Spleen (tissue), 11 donors: ENCODE measurements at regions not wholly inside any gene's neighbourhood (a gene's known extent, or its start where the extent isn't known, plus 50 kb on each side); places are given as distances from the start of the nearest gene placed in this dataset.
"Not testable (repeated sequence)": the region's sequence is repeated elsewhere in the genome, so short reads cannot be mapped to it uniquely, and the experiment has no call there.

Experiments used
- DNase-seq: peaks from one replicate; pipeline ENCODE4 v3.0.0-alpha.2; 2020
- H3K27ac ChIP-seq, 8 donors: fragments of 200-600 bp; sonication (generic) in 7 of 8; 1 replicate in 4 of 8; 2 replicates in 4 of 8; pipeline versions ENCODE4 v1.5.0 to v1.8.0; 2016 to 2021; ENCODE audit warnings: inconsistent platforms in 4 of 8, mild to moderate bottlenecking in 4 of 8, moderate library complexity in 1 of 8
- H3K27me3 ChIP-seq, 7 donors: fragments of 200-600 bp; sonication (generic) in 6 of 7; replicated peaks in 1 of 7; 1 replicate in 4 of 7; 2 replicates in 3 of 7; pipeline versions ENCODE4 v1.5.0 to v1.8.0; 2016 to 2021; ENCODE audit warnings: inconsistent platforms in 3 of 7, mild to moderate bottlenecking in 1 of 7
- H3K36me3 ChIP-seq, 6 donors: fragments of 200-600 bp; sonication (generic) in 5 of 6; 1 replicate in 4 of 6; 2 replicates in 2 of 6; pipeline versions ENCODE4 v1.5.0 to v1.8.0; 2016 to 2021; ENCODE audit warnings: inconsistent platforms in 2 of 6
- H3K4me1 ChIP-seq, 6 donors: fragments of 200-600 bp; sonication (generic) in 5 of 6; 1 replicate in 3 of 6; 2 replicates in 3 of 6; pipeline versions ENCODE4 v1.5.0 to v1.8.0; 2016 to 2021; ENCODE audit warnings: inconsistent platforms in 3 of 6
- H3K4me3 ChIP-seq, 8 donors: fragments of 200-600 bp; sonication (generic) in 7 of 8; 1 replicate in 4 of 8; 2 replicates in 4 of 8; pipeline versions ENCODE4 v1.5.0 to v1.8.0; 2016 to 2021; ENCODE audit warnings: inconsistent platforms in 4 of 8, mild to moderate bottlenecking in 4 of 8, moderate library complexity in 2 of 8
- H3K9me3 ChIP-seq, 8 donors: fragments of 200-600 bp; sonication (generic) in 7 of 8; 1 replicate in 4 of 8; 2 replicates in 4 of 8; pipeline versions ENCODE4 v1.5.0 to v1.8.0; 2016 to 2021; ENCODE audit warnings: inconsistent platforms in 4 of 8
- POLR2A ChIP-seq, 3 donors: fragments of 450-650 bp; IDR thresholded peaks; one replicate each; pipeline ENCODE4 v1.5.1; 2017; ENCODE audit warnings: antibody characterized with exemption in 3 of 3, mild to moderate bottlenecking in 1 of 3
- POLR2AphosphoS5 ChIP-seq, 3 donors: sonication (generic); formaldehyde crosslinking; IDR thresholded peaks; one replicate each; pipeline ENCODE4 v1.5.1; 2017; ENCODE audit warnings: antibody characterized with exemption in 3 of 3
- WGBS, 5 donors: extraction: QIAGEN DNeasy Blood & Tissue Kit in 3 of 5; methylation state at CpG; one replicate each; pipeline versions ENCODE4 v1.1.5 to v1.1.7; 2013 to 2018; 5-methylcytosine and 5-hydroxymethylcytosine counted together
- intact Hi-C: fragments of 100-400 bp; cut with DNase I; formaldehyde crosslinking; loops from one replicate; pipeline ENCODE4 v1.15.0; 2023; ENCODE audit warnings: low total_unique reads
- TF ChIP-seq, protein P1 (sequence below), 11 experiments: fragments of 200-600 bp in 7 of 11; fragments of 450-650 bp in 4 of 11; sonication (generic) in 4 of 11; IDR thresholded peaks in 8 of 11; conservative IDR thresholded peaks in 3 of 11; 1 replicate in 7 of 11; 2 replicates in 4 of 11; pipeline versions ENCODE4 v1.4.0 to v1.8.0; 2016 to 2021; ENCODE audit warnings: antibody characterized with exemption in 11 of 11, inconsistent platforms in 4 of 11, mild to moderate bottlenecking in 1 of 11
- donor health status: healthy with polysubstance abuse.
- donor health status: DM: no; HTN: no; CAD: no; lungs with moderate emphysema.
- donor health status: DM: no; HTN: no; CAD: no.
- donor health status: Bipolar disorder and iron deficiency.
- donor health status: healthy.
- donor health status: DM: no; HTN: no; CAD: no.
- donor health status: DM: yes; HTN: yes; CAD: no.

- no peaks in the 10 kb centered on the region for H3K36me3 ChIP-seq
- H3K9me3 ChIP-seq, result peaks cover 0 to 48% (median 16%) of the 10 kb centered on the region in 8 donors
- intact Hi-C loops, result no loop called here
- H3K27me3 ChIP-seq, result no peaks in the 10 kb centered on the region
- 39 to 72% (median 67%) methylated on average over 5 to 8 of the region's 8 CpGs for WGBS, 5 donors
- TF ChIP-seq POLR2AphosphoS5 (IDR thresholded peaks at IDR 0.05) (no peak), POLR2A (IDR thresholded peaks at IDR 0.05) (no peak)
- TF ChIP-seq, protein P1, sequence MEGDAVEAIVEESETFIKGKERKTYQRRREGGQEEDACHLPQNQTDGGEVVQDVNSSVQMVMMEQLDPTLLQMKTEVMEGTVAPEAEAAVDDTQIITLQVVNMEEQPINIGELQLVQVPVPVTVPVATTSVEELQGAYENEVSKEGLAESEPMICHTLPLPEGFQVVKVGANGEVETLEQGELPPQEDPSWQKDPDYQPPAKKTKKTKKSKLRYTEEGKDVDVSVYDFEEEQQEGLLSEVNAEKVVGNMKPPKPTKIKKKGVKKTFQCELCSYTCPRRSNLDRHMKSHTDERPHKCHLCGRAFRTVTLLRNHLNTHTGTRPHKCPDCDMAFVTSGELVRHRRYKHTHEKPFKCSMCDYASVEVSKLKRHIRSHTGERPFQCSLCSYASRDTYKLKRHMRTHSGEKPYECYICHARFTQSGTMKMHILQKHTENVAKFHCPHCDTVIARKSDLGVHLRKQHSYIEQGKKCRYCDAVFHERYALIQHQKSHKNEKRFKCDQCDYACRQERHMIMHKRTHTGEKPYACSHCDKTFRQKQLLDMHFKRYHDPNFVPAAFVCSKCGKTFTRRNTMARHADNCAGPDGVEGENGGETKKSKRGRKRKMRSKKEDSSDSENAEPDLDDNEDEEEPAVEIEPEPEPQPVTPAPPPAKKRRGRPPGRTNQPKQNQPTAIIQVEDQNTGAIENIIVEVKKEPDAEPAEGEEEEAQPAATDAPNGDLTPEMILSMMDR (IDR thresholded peaks at IDR 0.05 in 8 of 11, conservative IDR thresholded peaks at IDR 0.05 in 3 of 11), result no peak
- no peak overlapping the region for H3K4me3 ChIP-seq
- no peak overlapping the region for H3K27ac ChIP-seq
- H3K4me1 ChIP-seq, result no peaks in the 10 kb centered on the region
- peak; percentile 61 for DNase-seq
These were observed 529.0 kb downstream of the KCNJ18 start for GRCh38 chr17:22221344-22221743.

DNA sequence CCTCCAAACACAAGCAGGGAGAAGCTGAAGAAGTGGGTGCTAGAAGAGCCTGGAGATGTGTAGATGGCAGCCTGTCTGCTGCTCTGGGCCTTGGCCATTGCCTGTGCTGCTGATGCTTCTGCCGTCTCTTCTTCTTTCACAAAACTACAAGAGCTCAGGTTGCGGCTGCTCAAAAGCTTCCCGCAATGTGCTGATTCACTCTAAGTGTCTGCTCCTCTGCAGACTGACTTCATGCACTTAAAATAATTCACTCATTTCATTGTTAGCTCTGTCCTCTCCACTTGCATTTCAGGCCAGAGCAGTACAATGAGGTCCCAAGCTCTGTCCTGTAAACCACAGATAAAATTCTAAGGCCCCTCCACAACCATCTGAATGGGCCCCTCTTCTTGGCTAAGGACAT is 534.2 kb downstream of the KCNJ18 start:
- H3K4me1 ChIP-seq, H3K4me3 ChIP-seq, H3K36me3 ChIP-seq, intact Hi-C loops, H3K27me3 ChIP-seq, H3K27ac ChIP-seq: not testable (repeated sequence)
- 90 to 100% (median 98%) methylated on average over 3 of the region's 3 CpGs for WGBS, 5 donors
- peaks cover 0 to 49% (median 6%) of the 10 kb centered on the region in 8 donors for H3K9me3 ChIP-seq
- peak; percentile 6 for DNase-seq

GRCh38 chr17:22226932-22227331 is 534.6 kb downstream of the KCNJ18 start:
- H3K36me3 ChIP-seq, H3K4me1 ChIP-seq, H3K4me3 ChIP-seq, H3K27me3 ChIP-seq, H3K27ac ChIP-seq, intact Hi-C loops: not testable (repeated sequence)
- DNase-seq, result peak; percentile 23
- WGBS, 5 donors, result 79 to 89% (median 84%) methylated on average over 3 of the region's 3 CpGs
- peaks cover 0 to 49% (median 9%) of the 10 kb centered on the region in 8 donors for H3K9me3 ChIP-seq

- intact Hi-C loops, H3K36me3 ChIP-seq, H3K4me1 ChIP-seq, H3K27me3 ChIP-seq, H3K4me3 ChIP-seq, H3K27ac ChIP-seq: not testable (repeated sequence)
- peak; percentile 7 for DNase-seq
- H3K9me3 ChIP-seq, result peaks cover 0 to 51% (median 14%) of the 10 kb centered on the region in 8 donors
- WGBS, 5 donors, result 67 to 73% (median 70%) methylated on average over 2 to 5 of the region's 5 CpGs
These were observed 535.6 kb downstream of the KCNJ18 start for GRCh38 chr17:22227699-22228553.

- H3K4me3 ChIP-seq, intact Hi-C loops, H3K36me3 ChIP-seq, H3K4me1 ChIP-seq, H3K27ac ChIP-seq, DNase-seq, H3K27me3 ChIP-seq: not testable (repeated sequence)
- peaks cover 0 to 70% (median 31%) of the 10 kb centered on the region in 8 donors for H3K9me3 ChIP-seq
- WGBS, 5 donors, result 67 to 77% (median 71%) methylated on average over 5 of the region's 5 CpGs
These were observed 537.5 kb downstream of the KCNJ18 start for GRCh38 chr17:22229821-22230220.

DNA sequence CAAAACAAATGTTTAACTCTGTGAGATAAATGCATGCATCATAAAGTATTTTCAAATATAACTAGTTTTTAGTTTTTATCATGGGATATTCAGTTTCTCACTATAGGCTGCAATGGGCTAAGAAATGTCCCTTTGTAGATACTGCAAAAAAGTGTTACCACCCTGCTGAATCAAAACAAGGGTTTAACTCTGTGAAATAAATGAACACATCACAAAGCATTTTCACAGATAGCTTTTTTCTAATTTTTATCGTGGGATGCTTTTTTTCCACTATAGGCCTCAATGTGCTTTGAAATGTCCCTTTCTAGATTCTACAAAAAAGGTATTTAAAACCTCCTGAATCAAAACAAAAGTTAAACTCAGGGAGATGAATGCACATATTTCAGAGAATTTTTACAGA is 541.1 kb downstream of the KCNJ18 start:
- Histone ChIP-seq H3K9me3 (peaks cover 0 to 76% (median 37%) of the 10 kb centered on the region in 8 donors), H3K36me3 (no peaks in the 10 kb centered on the region), H3K4me3 (no peak overlapping the region), H3K27ac (no peak overlapping the region), H3K27me3 (no peaks in the 10 kb centered on the region), H3K4me1 (no peaks in the 10 kb centered on the region)
- no peak for DNase-seq
- intact Hi-C loops, result no loop called here
- TF ChIP-seq, protein P1 (IDR thresholded peaks at IDR 0.05 in 8 of 11, conservative IDR thresholded peaks at IDR 0.05 in 3 of 11), result no peak
- TF ChIP-seq POLR2A (IDR thresholded peaks at IDR 0.05) (no peak), POLR2AphosphoS5 (IDR thresholded peaks at IDR 0.05) (no peak)
- WGBS, 5 donors, result 84 to 96% (median 92%) methylated on average over 1 of the region's 1 CpG
